Sigmoid colon (tissue), 3 donors: ENCODE measurements at regions not wholly inside any gene's neighbourhood (a gene's known extent, or its start where the extent isn't known, plus 50 kb on each side); places are given as distances from the start of the nearest gene placed in this dataset.

Source experiments
- POLR2A ChIP-seq, 2 donors: fragments of 450-650 bp; IDR thresholded peaks; one replicate each; pipeline ENCODE4 v1.6.1; 2016; ENCODE audit warnings: antibody characterized with exemption in 2 of 2, mild to moderate bottlenecking in 2 of 2, moderate library complexity in 2 of 2
- TF ChIP-seq, protein P1 (sequence below), 4 experiments: fragments of 450-650 bp in 3 of 4; fragments of 200-600 bp in 1 of 4; IDR thresholded peaks; one replicate each; pipeline ENCODE4 v1.5.1; 2016 to 2019; ENCODE audit warnings: antibody characterized with exemption in 4 of 4, mild to moderate bottlenecking in 3 of 4, moderate library complexity in 2 of 4

GRCh38 chr12:93245543-93245942 lies 132.2 kb upstream of the NUDT4 start:
- TF ChIP-seq, protein P1, sequence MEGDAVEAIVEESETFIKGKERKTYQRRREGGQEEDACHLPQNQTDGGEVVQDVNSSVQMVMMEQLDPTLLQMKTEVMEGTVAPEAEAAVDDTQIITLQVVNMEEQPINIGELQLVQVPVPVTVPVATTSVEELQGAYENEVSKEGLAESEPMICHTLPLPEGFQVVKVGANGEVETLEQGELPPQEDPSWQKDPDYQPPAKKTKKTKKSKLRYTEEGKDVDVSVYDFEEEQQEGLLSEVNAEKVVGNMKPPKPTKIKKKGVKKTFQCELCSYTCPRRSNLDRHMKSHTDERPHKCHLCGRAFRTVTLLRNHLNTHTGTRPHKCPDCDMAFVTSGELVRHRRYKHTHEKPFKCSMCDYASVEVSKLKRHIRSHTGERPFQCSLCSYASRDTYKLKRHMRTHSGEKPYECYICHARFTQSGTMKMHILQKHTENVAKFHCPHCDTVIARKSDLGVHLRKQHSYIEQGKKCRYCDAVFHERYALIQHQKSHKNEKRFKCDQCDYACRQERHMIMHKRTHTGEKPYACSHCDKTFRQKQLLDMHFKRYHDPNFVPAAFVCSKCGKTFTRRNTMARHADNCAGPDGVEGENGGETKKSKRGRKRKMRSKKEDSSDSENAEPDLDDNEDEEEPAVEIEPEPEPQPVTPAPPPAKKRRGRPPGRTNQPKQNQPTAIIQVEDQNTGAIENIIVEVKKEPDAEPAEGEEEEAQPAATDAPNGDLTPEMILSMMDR (IDR thresholded peaks at IDR 0.05): no peak
- no peak for TF ChIP-seq POLR2A (IDR thresholded peaks at IDR 0.05)
